RWPE2 (cell line): ENCODE measurements at regions not wholly inside any gene's neighbourhood (a gene's known extent, or its start where the extent isn't known, plus 50 kb on each side); places are given as distances from the start of the nearest gene placed in this dataset.
"Not testable (repeated sequence)": the region's sequence is repeated elsewhere in the genome, so short reads cannot be mapped to it uniquely, and the experiment has no call there.

Source experiments
- ATAC-seq: fragments of 200-7000 bp; cut with Tn5 transposase; 3 replicates; pipeline ENCODE4 v1.9.1; 2021; ENCODE audit warnings: low read depth
- DNase-seq: peaks from one replicate; pipeline ENCODE4 v3.0.0-alpha.2; 2020; ENCODE audit warnings: low spot score
- H3K27ac ChIP-seq: fragments of 450-650 bp; 2 replicates; pipeline ENCODE4 v1.5.1; 2017; ENCODE audit warnings: mild to moderate bottlenecking; ENCODE audit not compliant: poor library complexity, severe bottlenecking
- H3K27me3 ChIP-seq: fragments of 250-450 bp; sonication (Bioruptor Pico); 2 replicates; pipeline ENCODE4 v1.5.1; 2021; ENCODE audit warnings: mild to moderate bottlenecking, moderate library complexity; ENCODE audit not compliant: insufficient read depth, poor library complexity, severe bottlenecking
- H3K36me3 ChIP-seq: fragments of 250-450 bp; sonication (Bioruptor Pico); 2 replicates; pipeline ENCODE4 v1.5.1; 2020; ENCODE audit warnings: low read depth, mild to moderate bottlenecking, moderate library complexity
- H3K4me1 ChIP-seq: fragments of 250-450 bp; sonication (Bioruptor Pico); 2 replicates; pipeline ENCODE4 v1.5.1; 2021; ENCODE audit warnings: mild to moderate bottlenecking, moderate library complexity; ENCODE audit not compliant: insufficient read depth, poor library complexity, severe bottlenecking
- H3K4me3 ChIP-seq: fragments of 250-450 bp; sonication (Bioruptor Pico); 2 replicates; pipeline ENCODE4 v1.5.1; 2021; ENCODE audit warnings: mild to moderate bottlenecking, moderate library complexity; ENCODE audit not compliant: severe bottlenecking
- H3K9me3 ChIP-seq: fragments of 250-450 bp; sonication (Bioruptor Pico); 2 replicates; pipeline ENCODE4 v1.5.1; 2021; ENCODE audit warnings: mild to moderate bottlenecking, moderate library complexity; ENCODE audit not compliant: severe bottlenecking
- CTCF ChIP-seq: fragments of 450-650 bp; IDR thresholded peaks from one replicate; pipeline ENCODE4 v1.5.1; 2017; ENCODE audit warnings: mild to moderate bottlenecking, moderate library complexity; ENCODE audit not compliant: poor library complexity, severe bottlenecking

- H3K4me3 ChIP-seq, result no peak overlapping the region
- no peaks in the 10 kb centered on the region for H3K27me3 ChIP-seq
- DNase-seq (no peak), ATAC-seq (no peak)
- no peaks in the 10 kb centered on the region for H3K36me3 ChIP-seq
- no peaks in the 10 kb centered on the region for H3K9me3 ChIP-seq
- no peak overlapping the region for H3K27ac ChIP-seq
- TF ChIP-seq CTCF, result no peak
- H3K4me1 ChIP-seq, result no peaks in the 10 kb centered on the region
Observed at GRCh38 chr2:234355808-234356365, 141.0 kb downstream of the ARL4C start.

DNA sequence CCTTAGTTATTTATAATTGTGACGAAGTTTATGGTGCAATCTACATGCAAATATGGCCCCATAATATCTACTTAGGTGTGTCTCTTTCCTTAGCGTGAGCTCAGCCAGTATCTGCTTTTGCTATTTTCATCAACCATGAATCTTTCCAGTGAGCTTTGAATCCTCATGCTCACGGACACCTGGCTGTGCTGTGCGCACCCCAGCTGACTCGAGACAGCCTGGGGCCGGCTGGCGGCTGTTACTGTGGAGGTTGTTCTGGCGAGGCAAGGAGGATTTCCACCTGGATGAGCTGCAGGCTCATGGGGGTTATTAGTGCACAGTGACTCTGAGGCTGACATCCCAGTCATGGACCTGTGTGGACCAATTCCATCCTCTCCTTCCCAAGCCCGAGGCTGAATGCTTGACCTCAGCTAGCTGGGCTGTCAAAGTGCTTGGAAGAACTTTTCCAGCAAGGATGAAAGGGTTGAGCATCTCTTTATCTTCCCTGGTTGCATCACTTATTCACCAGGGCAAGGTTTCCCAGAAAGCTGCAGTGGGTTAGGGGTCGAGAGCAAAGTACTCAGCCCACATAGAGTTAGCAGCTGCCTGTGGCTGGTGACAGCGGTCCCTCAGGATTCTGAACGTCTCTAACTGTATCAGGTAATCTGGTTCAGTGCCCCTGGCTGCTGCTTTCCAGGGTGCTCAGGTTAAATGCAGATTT lies 141.7 kb downstream of the ARL4C start:
- H3K36me3 ChIP-seq, result no peaks in the 10 kb centered on the region

DNA sequence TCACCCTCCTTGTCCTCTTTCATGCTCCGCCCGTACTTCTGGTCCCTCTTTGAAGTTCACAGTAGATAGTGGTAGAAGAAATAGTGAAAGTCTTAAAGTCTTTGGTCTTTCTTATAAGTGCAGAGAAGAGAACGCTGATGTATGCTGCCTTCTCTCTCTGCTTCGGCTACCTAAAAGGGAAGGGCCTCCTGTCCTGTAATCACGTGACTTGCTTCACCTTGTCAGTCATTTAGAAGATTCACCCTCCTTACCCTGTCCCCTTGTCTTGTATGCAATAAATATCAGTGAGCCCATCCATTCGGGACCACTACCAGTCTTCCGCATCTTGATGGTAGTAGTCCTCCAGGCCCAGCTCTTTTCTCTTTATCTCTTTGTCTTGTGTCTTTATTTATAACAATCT lies 144.6 kb downstream of the ARL4C start:
- no peaks in the 10 kb centered on the region for H3K27me3 ChIP-seq
- TF ChIP-seq CTCF, result no peak
- H3K4me3 ChIP-seq, result no peak overlapping the region
- ATAC-seq (no peak), DNase-seq (no peak)
- no peaks in the 10 kb centered on the region for H3K9me3 ChIP-seq
- H3K27ac ChIP-seq, result no peak overlapping the region
- no peaks in the 10 kb centered on the region for H3K36me3 ChIP-seq
- H3K4me1 ChIP-seq, result no peaks in the 10 kb centered on the region

More for the DNA sequence above, 141.7 kb downstream of the ARL4C start:
- Histone ChIP-seq H3K4me1 (no peaks in the 10 kb centered on the region), H3K4me3 (no peak overlapping the region), H3K27ac (no peak overlapping the region), H3K9me3 (no peaks in the 10 kb centered on the region), H3K27me3 (no peaks in the 10 kb centered on the region)
- no peak for DNase-seq
- TF ChIP-seq CTCF, result no peak
- no peak for ATAC-seq

GRCh38 chr2:234351866-234352265 lies 145.0 kb downstream of the ARL4C start:
- ATAC-seq, H3K4me3 ChIP-seq, H3K36me3 ChIP-seq, H3K9me3 ChIP-seq, H3K27me3 ChIP-seq, H3K4me1 ChIP-seq, DNase-seq, H3K27ac ChIP-seq: not testable (repeated sequence)

GRCh38 chr2:234348081-234348480 lies 148.8 kb downstream of the ARL4C start:
- ATAC-seq, result no peak
- no peak for DNase-seq
- no peaks in the 10 kb centered on the region for H3K27me3 ChIP-seq
- no peaks in the 10 kb centered on the region for H3K4me1 ChIP-seq
- no peak for TF ChIP-seq CTCF
- H3K4me3 ChIP-seq, result no peak overlapping the region
- no peaks in the 10 kb centered on the region for H3K9me3 ChIP-seq
- no peak overlapping the region for H3K27ac ChIP-seq
- H3K36me3 ChIP-seq, result no peaks in the 10 kb centered on the region
